HG03342 (cell line): ENCODE measurements at regions not wholly inside any gene's neighbourhood (a gene's known extent, or its start where the extent isn't known, plus 50 kb on each side); places are given as distances from the start of the nearest gene placed in this dataset.
"Not testable (repeated sequence)": the region's sequence is repeated elsewhere in the genome, so short reads cannot be mapped to it uniquely, and the experiment has no call there.

Experiments
- ATAC-seq: cut with Tn5 transposase; IDR thresholded peaks from one replicate; pipeline ENCODE4 v1.9.1; 2021; ENCODE audit warnings: mild to moderate bottlenecking, moderate library complexity; ENCODE audit not compliant: unreplicated experiment

DNA sequence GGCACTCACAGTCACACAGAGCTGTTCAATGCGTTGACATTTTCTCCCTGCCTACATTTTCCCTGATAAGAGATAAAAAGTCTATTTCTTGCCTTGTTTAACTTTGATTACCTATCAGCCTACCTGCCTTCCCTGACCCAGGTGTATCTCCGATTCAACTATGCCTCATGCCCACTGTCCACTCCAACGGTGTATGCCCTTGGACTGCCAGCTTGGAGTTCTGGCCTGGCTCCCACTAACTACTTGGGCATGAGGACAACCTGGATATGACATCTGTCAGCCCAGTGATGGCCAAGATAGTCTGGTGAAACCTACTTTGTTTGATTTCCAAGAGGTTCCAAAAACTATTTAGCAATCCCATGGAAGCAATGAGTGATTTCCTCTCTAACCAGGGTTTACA is 93.0 kb upstream of the PELI2 start:
- ATAC-seq, result no peak

DNA sequence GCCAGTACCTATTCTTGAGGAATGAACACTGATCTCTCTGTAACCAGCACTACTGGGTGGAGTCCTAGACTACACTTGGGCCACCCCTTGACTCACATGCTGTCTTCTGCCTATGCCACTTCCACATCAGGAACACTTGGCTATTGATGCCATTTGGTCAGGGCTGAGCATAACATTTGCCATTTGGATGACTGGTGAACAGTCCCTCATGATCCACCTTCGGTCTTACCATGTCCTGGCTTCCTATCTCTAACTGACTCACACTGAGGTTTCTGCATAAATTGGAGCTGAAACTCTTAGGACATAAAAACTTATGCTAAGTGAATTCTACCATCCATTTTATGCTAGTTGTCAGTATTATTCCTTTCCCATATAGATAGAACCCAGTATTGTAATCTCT is 91.7 kb upstream of the PELI2 start:
- no peak for ATAC-seq

DNA sequence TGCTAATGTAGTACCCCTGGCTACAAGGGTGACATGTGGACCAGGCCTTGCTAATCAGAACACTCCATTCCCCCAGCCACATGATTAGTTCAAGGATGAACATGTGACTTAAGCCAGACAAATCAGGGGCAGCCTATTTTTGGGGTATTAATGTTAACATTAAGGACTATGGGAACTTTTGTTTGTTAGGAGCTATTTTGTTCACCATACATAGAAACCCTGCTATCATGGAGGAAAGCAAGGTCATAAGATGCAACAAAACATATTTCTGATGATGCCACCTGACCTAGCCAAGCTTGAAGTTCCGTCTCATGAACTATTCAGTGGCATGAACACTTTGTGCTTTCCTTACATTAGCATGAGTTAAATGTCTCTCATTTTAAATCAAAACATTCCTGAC is 90.8 kb upstream of the PELI2 start:
- no peak for ATAC-seq

DNA sequence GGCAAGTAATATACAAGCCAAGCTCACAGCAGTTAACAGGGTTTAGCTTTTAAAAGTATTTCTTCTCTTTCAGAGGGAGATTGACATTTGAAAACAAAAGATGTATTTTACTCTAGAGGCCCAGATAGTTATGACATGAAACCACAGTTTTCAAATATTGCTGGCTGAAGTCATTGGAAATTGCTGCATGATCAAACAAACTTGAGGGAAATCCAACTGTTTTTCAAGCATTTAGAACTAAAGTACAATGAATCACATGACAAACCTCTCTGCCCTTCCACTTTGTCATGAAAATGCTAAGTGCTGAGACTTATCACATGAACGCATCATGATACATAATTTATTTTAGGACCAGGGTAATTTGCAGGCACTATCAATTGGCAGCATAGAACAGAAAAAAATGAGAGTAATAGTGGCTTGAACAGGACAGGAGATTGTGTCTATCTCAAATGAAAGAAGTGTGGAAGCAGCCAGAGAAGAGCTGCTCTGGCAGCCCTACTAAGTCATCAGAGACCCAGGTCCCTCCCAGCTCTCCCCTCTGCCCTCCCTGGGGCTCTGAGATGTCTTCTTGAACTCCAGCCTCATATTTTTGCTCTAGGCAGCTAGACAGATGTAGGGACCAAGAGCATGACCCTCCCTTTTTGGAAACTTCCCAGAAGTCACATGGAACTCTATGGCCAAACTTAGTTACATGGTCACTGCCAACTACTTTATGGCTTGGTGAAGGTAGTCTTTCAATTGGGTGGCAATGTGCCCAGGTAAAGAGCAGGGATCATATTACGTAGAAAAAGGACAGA is 90.1 kb upstream of the PELI2 start:
- no peak for ATAC-seq

DNA sequence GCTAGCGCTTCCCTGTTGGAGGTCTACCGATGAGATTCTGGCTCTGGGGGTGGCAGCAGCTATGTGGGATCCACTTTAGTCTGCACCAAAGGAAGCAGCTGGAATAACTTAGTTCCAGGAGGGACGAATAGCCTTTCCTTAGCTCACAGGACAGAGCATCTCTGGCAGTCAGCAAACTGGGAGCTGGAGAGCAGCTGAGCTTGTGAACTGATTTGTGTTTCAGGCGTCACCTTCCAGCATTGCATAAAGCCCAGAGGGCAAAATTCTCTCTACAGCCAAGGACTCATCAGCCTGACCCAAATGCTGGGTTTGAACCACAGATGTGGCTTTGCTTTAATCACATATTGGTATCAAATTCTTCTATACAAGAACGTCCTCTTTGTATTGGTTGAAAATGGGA is 81.9 kb upstream of the PELI2 start:
- ATAC-seq, result no peak

DNA sequence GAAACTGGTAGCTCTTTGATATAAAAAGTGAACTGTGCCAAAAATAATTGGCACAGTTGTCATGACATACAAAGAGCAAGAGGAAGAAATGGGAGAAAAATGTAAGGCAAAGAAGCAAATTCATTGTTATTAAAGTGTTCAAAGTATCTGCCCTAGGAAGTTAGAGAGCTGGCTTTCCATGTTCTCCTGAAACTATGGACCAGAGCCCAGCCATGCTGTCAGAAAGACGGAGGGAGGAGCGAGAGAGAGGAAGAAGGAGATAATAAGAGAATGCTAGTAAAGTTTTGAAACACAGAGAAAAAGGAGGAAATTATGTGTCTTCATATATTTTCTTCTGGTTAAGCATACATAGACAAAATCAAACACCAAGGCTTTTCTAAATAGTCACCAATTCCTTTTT is 78.1 kb upstream of the PELI2 start:
- no peak for ATAC-seq

DNA sequence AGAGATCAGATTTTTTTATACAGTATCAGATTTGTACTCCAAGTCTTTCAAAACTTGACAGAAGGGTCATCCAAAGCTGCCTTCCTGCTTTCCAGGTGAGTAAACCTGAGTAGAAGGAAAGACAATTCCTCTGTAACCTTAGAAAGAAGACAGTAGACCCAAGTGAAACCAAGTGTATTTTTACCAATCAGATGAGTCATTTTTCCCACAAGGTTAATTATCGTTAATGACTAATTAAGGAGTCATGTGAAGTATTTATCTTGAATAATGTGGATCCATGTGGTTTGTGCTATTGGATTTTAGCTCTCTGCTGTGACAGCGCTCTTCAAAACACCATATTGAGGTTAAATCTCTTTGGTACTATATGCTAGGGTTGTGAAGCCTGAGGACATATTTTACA is 74.0 kb upstream of the PELI2 start:
- no peak for ATAC-seq

DNA sequence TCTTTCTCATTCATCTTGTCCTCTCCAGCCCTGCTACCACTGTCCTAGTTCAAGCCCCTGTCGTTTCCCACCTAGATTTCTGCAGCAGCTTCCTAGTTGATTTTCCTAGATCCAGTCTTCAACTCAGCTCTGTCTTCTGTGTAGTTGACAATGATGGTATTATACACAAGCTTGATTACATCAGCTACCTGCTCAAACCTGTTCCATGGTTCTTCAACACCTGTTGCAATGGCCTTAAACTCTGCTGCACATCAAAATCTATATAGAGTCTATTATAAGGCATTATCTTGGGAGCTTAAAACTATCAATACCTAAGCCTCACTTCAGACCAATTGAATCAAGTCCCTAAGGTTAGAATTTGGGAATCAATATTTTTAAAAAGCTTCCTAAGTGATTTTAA is 71.7 kb upstream of the PELI2 start:
- no peak for ATAC-seq

DNA sequence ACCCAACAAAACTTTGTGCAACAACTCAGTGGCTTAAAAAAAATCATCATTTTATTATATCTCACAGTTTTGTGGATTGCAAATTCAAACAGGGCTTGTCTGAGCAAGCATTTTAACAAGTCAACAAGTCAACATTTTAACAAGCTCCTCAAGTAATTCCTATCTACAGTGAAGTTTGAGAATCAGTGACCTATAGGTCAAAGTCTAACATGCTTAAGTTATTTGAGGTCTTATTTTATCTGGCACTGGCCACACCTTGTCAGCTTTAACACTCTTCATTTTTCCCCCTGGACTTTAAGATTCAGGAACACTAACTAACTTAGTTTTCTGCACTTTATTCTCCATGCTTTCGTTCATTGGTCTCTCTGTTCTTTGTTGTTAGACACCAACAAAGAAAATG is 71.2 kb upstream of the PELI2 start:
- ATAC-seq, result no peak

DNA sequence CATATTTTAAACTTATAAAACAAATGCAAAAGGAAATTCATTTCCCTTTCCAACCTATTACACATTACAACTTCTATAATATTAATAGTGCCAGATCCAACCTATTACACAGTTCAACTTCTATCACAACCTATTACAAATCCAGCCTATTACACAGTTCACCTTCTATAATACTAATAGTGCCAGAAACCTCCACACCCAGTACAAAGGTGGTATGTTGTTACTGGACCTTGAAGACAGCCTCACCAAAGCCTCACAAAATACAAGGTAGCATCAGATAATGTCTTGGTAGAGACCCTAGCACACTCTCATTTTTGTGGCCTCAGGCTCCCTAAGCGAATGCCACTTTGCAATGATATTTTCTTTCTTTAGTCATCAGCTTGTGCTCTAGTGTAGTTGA is 68.7 kb upstream of the PELI2 start:
- no peak for ATAC-seq

DNA sequence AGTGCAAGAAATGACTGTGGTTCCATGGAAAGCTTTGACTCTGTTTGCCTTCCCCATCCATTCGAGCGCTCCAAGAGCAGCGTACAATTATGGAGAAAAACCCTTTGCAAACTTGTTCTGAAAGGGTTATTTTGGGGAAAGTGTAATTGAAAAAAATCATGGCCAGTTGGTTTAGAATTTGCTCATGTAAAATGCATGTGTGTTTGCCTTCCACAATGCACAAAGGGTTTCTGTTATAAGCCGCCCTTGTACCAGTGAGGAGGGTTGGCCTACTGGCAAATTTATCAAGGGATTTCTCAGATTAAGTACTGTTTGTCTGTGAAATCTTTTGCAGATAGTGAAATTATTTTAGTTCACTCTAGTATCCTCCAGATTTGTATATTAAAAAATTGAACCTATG is 62.7 kb upstream of the PELI2 start:
- no peak for ATAC-seq

DNA sequence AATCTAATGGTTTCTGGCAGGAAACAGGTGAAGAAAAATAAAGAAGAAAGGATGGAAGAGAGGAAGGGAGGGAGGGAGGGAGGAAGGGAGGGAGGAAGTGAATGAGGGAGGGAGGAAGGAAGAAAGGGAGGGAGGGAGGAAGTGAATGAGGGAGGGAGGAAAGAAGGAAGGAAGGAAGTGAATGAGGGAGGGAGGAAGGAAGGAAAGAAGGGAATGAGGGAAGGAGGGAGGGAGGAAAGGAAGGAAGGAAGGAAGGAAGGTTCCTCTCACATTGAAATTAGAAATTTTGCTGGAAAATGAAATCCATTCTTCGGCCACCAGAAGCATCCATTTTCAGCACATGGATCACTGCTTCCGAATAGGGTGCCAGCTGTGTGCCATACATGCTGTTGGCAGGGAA is 62.2 kb upstream of the PELI2 start:
- ATAC-seq, result no peak

DNA sequence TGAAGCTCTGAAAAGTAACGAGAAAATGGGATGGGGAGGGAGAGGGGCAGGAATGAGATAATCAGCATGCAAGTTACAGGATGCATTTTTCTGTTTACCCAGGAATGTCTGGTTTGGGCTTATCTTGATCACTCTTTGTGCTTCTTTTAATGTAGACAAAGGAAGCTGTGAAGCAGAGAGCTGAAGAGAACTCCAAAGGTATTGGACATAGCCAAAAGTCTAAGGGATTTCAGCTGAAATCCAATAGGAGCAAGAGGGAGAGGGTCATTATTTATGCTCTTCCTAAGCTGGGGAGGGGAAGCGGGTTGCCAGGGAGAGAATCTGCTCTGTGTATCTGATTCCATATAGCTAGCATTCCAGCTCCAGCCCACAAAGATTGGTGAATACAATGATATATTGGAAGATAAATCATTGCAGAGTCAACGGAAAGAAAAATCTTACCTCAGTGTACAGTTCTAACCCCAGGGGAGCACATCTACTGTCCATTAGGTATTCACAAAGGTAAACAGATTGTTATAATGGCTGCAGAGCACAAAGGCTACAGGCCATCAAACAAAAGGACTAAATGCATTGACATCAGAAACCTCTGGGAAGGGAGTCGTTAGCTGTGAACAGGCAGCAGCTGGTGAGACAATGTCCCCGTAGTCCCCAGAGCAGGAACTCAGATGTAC is 61.0 kb upstream of the PELI2 start:
- no peak for ATAC-seq

DNA sequence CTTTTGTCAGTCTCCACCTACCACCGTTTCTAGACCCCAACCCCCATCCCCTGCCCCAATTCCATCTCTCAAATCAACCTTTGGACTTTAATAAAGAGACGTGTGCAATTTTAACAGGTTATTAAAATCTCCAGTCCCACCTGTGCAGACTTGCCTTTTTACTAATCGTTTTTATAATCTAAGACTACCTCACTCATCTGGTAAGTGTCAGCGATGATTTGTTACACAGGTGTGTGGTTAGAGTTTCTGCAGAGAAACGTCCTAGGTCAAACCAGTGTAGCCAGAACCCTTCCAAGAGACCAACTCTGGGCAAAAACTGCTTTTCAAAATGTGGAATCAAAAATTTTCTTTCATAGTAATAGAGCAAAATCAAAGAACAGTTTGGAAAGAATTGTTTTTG is 60.4 kb upstream of the PELI2 start:
- no peak for ATAC-seq

DNA sequence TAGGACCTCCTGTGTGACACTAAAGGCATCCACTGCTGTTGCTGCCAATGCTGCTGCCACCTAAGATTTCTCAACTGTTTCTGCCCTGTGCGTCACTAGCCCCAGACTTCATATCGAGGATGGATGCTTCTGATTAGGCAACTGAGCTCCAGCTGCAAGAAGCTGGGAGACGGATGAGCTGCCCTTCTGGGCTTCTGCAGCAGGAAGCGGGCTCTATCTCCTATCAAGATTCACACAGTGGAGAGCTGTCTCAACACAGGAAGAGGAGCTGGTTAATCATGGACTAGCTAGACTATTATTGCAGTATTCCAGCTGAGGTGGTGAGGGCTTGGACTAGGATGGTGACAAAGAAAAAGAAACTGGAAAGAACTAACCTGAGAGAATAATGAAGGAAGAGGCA is 59.2 kb upstream of the PELI2 start:
- no peak for ATAC-seq

DNA sequence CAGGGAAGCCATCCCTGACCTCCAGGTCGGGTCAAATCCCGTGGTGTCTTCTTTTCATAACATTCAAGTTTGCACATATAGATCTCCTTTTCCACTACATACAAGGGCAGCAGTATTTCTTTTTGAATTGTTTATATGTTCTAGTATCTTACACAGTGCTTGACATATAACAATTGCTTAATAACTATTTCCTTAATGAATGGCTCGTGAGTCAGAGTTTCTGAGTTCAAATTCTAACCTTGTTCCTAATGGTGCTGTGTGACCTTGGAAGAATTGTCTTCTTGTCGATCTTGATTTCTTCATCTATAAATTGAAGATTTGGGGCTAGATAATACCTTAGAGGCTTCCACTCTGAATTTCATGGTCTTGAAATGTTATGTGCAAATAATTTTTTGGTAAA is 57.2 kb upstream of the PELI2 start:
- ATAC-seq, result no peak

DNA sequence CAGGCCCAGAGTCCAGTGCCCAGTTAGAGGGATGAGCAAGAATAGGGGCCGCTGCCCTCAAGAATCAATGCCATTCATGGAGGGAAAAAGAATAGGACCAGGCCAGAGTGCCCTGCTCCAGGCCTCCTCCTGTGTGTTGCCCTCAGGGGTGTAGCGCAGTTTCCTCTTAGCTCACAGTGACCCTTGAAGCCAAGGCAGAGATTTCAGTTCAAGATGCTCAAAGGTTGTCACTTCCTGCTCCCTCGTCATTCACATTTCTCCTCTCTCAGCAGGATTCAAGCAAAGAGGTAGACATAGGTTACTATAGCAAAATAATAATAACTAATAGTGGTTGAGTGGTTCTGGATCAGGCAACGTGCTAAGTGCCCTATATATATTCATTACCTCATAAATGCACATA is 55.1 kb upstream of the PELI2 start:
- ATAC-seq, result no peak

DNA sequence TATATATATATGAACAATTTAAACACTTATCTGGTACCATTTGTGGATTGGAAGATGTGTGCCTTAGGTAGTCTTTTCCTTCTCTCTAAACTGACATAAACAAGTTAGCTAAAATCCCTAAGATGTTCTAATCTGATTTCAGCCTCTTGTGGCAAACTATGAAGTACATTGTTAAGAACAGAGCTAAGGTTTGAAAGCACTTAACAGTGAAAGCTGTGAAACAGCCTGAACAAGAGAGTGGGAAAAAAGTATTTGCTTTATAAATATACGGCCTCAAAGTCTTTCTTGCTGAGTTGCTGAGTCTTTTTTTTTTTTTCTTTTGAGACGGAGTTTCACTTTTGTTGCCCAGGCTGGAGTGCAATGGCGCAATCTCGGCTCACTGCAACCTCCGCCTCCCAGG is 53.7 kb upstream of the PELI2 start:
- no peak for ATAC-seq

DNA sequence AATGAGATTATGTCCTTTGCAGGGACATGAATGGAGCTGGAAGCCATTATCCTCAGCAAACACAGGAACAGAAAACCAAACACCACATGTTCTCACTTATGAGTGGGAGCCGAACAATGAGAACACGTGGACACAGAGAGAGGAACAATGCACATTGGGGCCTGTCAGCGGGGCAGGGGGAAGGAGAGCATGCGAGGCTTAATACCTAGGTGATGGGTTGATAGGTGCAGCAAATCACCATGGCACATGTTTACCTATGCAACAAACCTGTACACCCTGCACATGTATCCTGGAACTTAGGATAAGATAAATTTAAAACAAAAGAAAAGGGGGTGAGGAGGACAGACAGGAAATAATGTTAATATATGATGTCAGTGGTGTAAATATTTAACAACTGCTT is 53.0 kb upstream of the PELI2 start:
- not testable (repeated sequence) for ATAC-seq

DNA sequence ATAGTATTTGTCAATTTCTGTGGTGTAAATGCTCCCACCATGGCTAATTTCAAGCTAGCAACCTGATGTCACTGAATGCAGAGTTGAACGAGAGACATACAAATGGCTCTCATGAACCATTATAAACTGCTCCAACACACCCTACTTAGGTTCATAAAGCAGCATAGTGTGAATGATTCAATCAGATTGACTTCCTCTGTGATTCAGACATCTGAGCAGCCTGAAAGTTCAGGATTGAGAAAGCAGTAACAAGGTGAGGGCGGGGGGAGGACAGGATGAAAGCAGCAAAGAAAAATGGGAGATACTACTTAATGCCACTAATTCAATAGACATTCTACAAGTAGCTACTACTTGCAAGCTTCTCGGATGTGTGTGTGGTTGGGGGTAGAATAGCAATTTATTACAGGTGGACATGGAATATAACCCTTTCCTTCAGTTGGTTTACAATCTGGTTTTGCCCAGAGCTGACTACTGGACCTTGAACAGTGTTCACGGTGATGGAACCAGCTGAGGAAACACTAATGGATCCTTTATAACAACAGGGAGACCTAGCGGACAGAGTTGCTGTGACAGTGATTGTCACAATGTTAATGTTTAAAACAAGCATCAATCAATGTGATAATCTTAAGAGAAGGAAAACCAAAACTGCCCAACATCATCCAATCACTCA is 52.5 kb upstream of the PELI2 start:
- ATAC-seq, result no peak
